Fibroblast of pulmonary artery (primary cell): ENCODE measurements at regions not wholly inside any gene's neighbourhood (a gene's known extent, or its start where the extent isn't known, plus 50 kb on each side); places are given as distances from the start of the nearest gene placed in this dataset.

Experiments
- DNase-seq: peaks from one replicate; pipeline ENCODE4 v3.0.0-alpha.2; 2010; ENCODE audit warnings: low read depth
- H3K4me3 ChIP-seq: replicated peaks from 2 replicates; pipeline ENCODE4 v1.5.1; 2011; ENCODE audit warnings: low read depth, mild to moderate bottlenecking, control low read depth, low read length, moderate library complexity
- TF ChIP-seq, protein P1 (sequence below): IDR thresholded peaks from 2 replicates; pipeline ENCODE4 v1.5.1; 2011; ENCODE audit warnings: mild to moderate bottlenecking, control low read depth, low read length, inconsistent platforms; ENCODE audit errors: missing control alignments

- no peak for DNase-seq
- TF ChIP-seq, protein P1, sequence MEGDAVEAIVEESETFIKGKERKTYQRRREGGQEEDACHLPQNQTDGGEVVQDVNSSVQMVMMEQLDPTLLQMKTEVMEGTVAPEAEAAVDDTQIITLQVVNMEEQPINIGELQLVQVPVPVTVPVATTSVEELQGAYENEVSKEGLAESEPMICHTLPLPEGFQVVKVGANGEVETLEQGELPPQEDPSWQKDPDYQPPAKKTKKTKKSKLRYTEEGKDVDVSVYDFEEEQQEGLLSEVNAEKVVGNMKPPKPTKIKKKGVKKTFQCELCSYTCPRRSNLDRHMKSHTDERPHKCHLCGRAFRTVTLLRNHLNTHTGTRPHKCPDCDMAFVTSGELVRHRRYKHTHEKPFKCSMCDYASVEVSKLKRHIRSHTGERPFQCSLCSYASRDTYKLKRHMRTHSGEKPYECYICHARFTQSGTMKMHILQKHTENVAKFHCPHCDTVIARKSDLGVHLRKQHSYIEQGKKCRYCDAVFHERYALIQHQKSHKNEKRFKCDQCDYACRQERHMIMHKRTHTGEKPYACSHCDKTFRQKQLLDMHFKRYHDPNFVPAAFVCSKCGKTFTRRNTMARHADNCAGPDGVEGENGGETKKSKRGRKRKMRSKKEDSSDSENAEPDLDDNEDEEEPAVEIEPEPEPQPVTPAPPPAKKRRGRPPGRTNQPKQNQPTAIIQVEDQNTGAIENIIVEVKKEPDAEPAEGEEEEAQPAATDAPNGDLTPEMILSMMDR = no peak
- no peak overlapping the region for H3K4me3 ChIP-seq
Observed at GRCh38 chr11:119850822-119851409, 121.9 kb upstream of the NECTIN1 start.

- no peak overlapping the region for H3K4me3 ChIP-seq
- TF ChIP-seq, protein P1 = no peak
- DNase-seq = no peak
Observed at GRCh38 chr11:119849872-119850271, 120.9 kb upstream of the NECTIN1 start.

- H3K4me3 ChIP-seq = no peak overlapping the region
- no peak for DNase-seq
- TF ChIP-seq, protein P1 = no peak
Observed at GRCh38 chr11:119847853-119848252, 118.9 kb upstream of the NECTIN1 start.

DNA sequence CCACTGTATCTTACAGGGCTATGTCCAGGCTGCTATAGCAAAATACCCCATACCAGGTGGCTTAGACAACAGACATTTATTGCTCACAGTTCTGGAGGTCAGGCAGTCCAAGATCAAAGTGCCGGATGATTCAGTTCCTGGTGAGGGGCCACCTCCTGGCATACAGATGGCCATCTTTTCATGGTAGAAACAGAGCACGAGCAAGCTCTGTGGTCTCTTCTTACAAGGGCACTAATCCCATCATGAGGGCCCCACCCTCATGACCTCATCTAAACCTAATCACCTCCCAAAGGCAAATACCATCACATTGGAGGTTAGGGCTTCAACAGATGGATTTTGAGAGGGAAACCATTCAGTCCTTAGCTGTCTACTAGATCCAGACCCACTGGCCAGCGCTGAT, 117.4 kb upstream of the NECTIN1 start:
- TF ChIP-seq, protein P1 = no peak
- no peak overlapping the region for H3K4me3 ChIP-seq
- DNase-seq = no peak

DNA sequence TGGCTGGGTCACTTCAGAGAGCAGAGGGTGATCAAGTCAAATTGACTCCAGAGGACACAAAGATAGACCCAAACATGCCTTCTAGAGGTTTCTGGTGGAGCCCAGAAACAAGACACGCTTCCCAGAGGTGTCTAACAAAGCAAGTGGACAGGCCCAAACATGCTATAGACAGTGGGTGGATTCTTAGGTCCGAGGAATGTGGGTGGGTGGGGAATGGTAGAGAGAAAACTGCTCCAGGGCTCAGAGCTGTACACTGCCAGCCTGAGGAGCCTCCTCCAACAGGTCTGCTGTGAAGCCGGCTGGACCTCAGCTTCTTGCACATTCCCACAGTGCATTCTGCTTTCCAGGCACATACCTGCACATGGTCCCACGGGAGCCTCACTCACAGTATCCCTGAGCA, 116.8 kb upstream of the NECTIN1 start:
- no peak for DNase-seq
- TF ChIP-seq, protein P1 = no peak
- H3K4me3 ChIP-seq = no peak overlapping the region

- TF ChIP-seq, protein P1 = no peak
- no peak overlapping the region for H3K4me3 ChIP-seq
- no peak for DNase-seq
Observed at GRCh38 chr11:119845305-119845704, 116.3 kb upstream of the NECTIN1 start.

GRCh38 chr11:119844808-119845207, 115.8 kb upstream of the NECTIN1 start:
- TF ChIP-seq, protein P1 = no peak
- no peak for DNase-seq
- no peak overlapping the region for H3K4me3 ChIP-seq
